ENCODE measurements at regions not wholly inside any gene's neighbourhood (a gene's known extent, or its start where the extent isn't known, plus 50 kb on each side); places are given as distances from the start of the nearest gene placed in this dataset.

- TF ChIP-seq CTCF (IDR thresholded peaks at IDR 0.05; ENCODE audit: insufficient read depth, low read length, missing control alignments), result no peak
- no peak overlapping the region for H3K4me3 ChIP-seq (ENCODE audit: low read depth, low read length)
- ChIA-PET POLR2A (no interaction called here), CTCF (interaction anchor here (1.0 kb wide), 1 partner anchor 15 kb away, joined by 4 read pairs; no protein-coding TSS in a partner anchor)
- DNase-seq (ENCODE audit: low read depth, low spot score), result no peak
Observed at GRCh38 chr13:39957868-39958677, 302.6 kb downstream of the COG6 start.

GRCh38 chr13:39959497-39960144, 304.2 kb downstream of the COG6 start:
- POLR2A ChIA-PET, result no interaction called here
- CTCF ChIA-PET, result interaction anchor here (0.8 to 1.8 kb wide), 2 partner anchors 10 to 17 kb away, joined by 3 to 9 read pairs; no protein-coding TSS in a partner anchor
- H3K4me3 ChIP-seq (ENCODE audit: low read depth, low read length), result no peak overlapping the region
- DNase-seq (ENCODE audit: low read depth, low spot score), result no peak
- TF ChIP-seq CTCF (IDR thresholded peaks at IDR 0.05; ENCODE audit: insufficient read depth, low read length, missing control alignments), result no peak

GRCh38 chr13:39960191-39960590, 304.7 kb downstream of the COG6 start:
- POLR2A ChIA-PET, result no interaction called here
- TF ChIP-seq CTCF (IDR thresholded peaks at IDR 0.05; ENCODE audit: insufficient read depth, low read length, missing control alignments), result no peak
- H3K4me3 ChIP-seq (ENCODE audit: low read depth, low read length), result no peak overlapping the region
- CTCF ChIA-PET, result interaction anchor here (0.8 to 1.8 kb wide), 2 partner anchors 9 to 17 kb away, joined by 3 to 9 read pairs; no protein-coding TSS in a partner anchor
- DNase-seq (ENCODE audit: low read depth, low spot score), result no peak

- no peak overlapping the region for H3K4me3 ChIP-seq (ENCODE audit: low read depth, low read length)
- no peak for TF ChIP-seq CTCF (IDR thresholded peaks at IDR 0.05; ENCODE audit: insufficient read depth, low read length, missing control alignments)
- CTCF ChIA-PET, result interaction anchor here (1.8 kb wide), 1 partner anchor 18 kb away, joined by 9 read pairs; no protein-coding TSS in a partner anchor
Observed at GRCh38 chr13:39961036-39961435, 305.6 kb downstream of the COG6 start.

GRCh38 chr13:39963612-39964011, 308.1 kb downstream of the COG6 start:
- DNase-seq (ENCODE audit: low read depth, low spot score), result no peak
- no peak overlapping the region for H3K4me3 ChIP-seq (ENCODE audit: low read depth, low read length)
- ChIA-PET CTCF (interaction anchor here (2.7 kb wide), 1 partner anchor 21 kb away, joined by 12 read pairs; no protein-coding TSS in a partner anchor), POLR2A (no interaction called here)
- no peak for TF ChIP-seq CTCF (IDR thresholded peaks at IDR 0.05; ENCODE audit: insufficient read depth, low read length, missing control alignments)

More at GRCh38 chr13:39961036-39961435, 305.6 kb downstream of the COG6 start:
- POLR2A ChIA-PET, result no interaction called here
- DNase-seq (ENCODE audit: low read depth, low spot score), result no peak

GRCh38 chr13:39965309-39965708, 309.8 kb downstream of the COG6 start:
- no peak for TF ChIP-seq CTCF (IDR thresholded peaks at IDR 0.05; ENCODE audit: insufficient read depth, low read length, missing control alignments)
- DNase-seq (ENCODE audit: low read depth, low spot score), result no peak
- no peak overlapping the region for H3K4me3 ChIP-seq (ENCODE audit: low read depth, low read length)
- POLR2A ChIA-PET, result no interaction called here
- CTCF ChIA-PET, result interaction anchor here (1.5 kb wide), 1 partner anchor 17 kb away, joined by 3 read pairs; no protein-coding TSS in a partner anchor
